Suprapubic skin (tissue), 4 donors: ENCODE measurements at regions not wholly inside any gene's neighbourhood (a gene's known extent, or its start where the extent isn't known, plus 50 kb on each side); places are given as distances from the start of the nearest gene placed in this dataset.

Experiments
- DNase-seq, 2 donors: peaks; one replicate each; pipeline ENCODE4 v3.0.0-alpha.2; 2019; ENCODE audit warnings: low spot score in 2 of 2
- H3K27ac ChIP-seq: fragments of 200-600 bp; sonication (generic); one replicate; pipeline ENCODE4 v1.5.1; 2019
- H3K27me3 ChIP-seq: fragments of 200-600 bp; sonication (generic); one replicate; pipeline ENCODE4 v1.5.1; 2019
- H3K36me3 ChIP-seq: fragments of 200-600 bp; sonication (generic); one replicate; pipeline ENCODE4 v1.5.1; 2019
- H3K4me1 ChIP-seq: fragments of 200-600 bp; sonication (generic); one replicate; pipeline ENCODE4 v1.5.1; 2019
- H3K4me3 ChIP-seq: fragments of 200-600 bp; sonication (generic); one replicate; pipeline ENCODE4 v1.5.1; 2019; ENCODE audit warnings: mild to moderate bottlenecking
- H3K9me3 ChIP-seq: fragments of 200-600 bp; sonication (generic); one replicate; pipeline ENCODE4 v1.5.1; 2019
- CTCF ChIP-seq, 2 donors: fragments of 200-600 bp in 1 of 2; fragments of 450-650 bp in 1 of 2; sonication (generic) in 1 of 2; IDR thresholded peaks; one replicate each; pipeline ENCODE4 v1.5.1; 2016 to 2019; ENCODE audit warnings: antibody characterized with exemption in 2 of 2, mild to moderate bottlenecking in 1 of 2, moderate library complexity in 1 of 2
- EP300 ChIP-seq: sonication (generic); formaldehyde crosslinking; IDR thresholded peaks from one replicate; pipeline ENCODE4 v1.6.1; 2017; ENCODE audit warnings: antibody characterized with exemption
- POLR2A ChIP-seq, 2 donors: fragments of 450-650 bp; IDR thresholded peaks; one replicate each; pipeline ENCODE4 v1.6.1; 2017; ENCODE audit warnings: antibody characterized with exemption in 2 of 2, mild to moderate bottlenecking in 2 of 2, moderate library complexity in 2 of 2
- POLR2AphosphoS5 ChIP-seq, 3 donors: sonication (generic); formaldehyde crosslinking; IDR thresholded peaks; one replicate each; pipeline ENCODE4 v1.6.1; 2017; ENCODE audit warnings: antibody characterized with exemption in 3 of 3
- WGBS: methylation state at CpG from one replicate; pipeline ENCODE4 v1.1.5; 2018; 5-methylcytosine and 5-hydroxymethylcytosine counted together

- no peak for DNase-seq
- no peak for TF ChIP-seq POLR2AphosphoS5 (IDR thresholded peaks at IDR 0.05)
- no peak for TF ChIP-seq CTCF (IDR thresholded peaks at IDR 0.05)
- no peak for TF ChIP-seq POLR2A (IDR thresholded peaks at IDR 0.05)
- no peak for TF ChIP-seq EP300
- no peaks in the 10 kb centered on the region for H3K27me3 ChIP-seq
- H3K36me3 ChIP-seq, result peaks cover 11% of the 10 kb centered on the region
- H3K9me3 ChIP-seq, result no peaks in the 10 kb centered on the region
- WGBS, result 37% methylated on average over 11 of the region's 16 CpGs
- H3K4me3 ChIP-seq, result peak overlapping the region; percentile 70
- peaks cover 2% of the 10 kb centered on the region for H3K4me1 ChIP-seq
- H3K27ac ChIP-seq, result peak overlapping the region; percentile 81
Observed at GRCh38 chrX:46447384-46447783, 97.8 kb downstream of the ZNF674 start.

GRCh38 chrX:46446727-46447378 lies 98.4 kb downstream of the ZNF674 start:
- WGBS, result 29% methylated on average over 29 of the region's 51 CpGs
- Histone ChIP-seq H3K27ac (peak overlapping the region; percentile 81), H3K4me3 (peak overlapping the region; percentile 70), H3K9me3 (no peaks in the 10 kb centered on the region), H3K36me3 (peaks cover 11% of the 10 kb centered on the region), H3K4me1 (peaks cover 2% of the 10 kb centered on the region), H3K27me3 (no peaks in the 10 kb centered on the region)
- DNase-seq, result peak; percentile 86 to 88
- no peak for TF ChIP-seq POLR2A (IDR thresholded peaks at IDR 0.05)
- peak in 1 of 3 donors; percentile 25 for TF ChIP-seq POLR2AphosphoS5 (IDR thresholded peaks at IDR 0.05)

- H3K4me3 ChIP-seq, result no peak overlapping the region
- DNase-seq, result no peak
- H3K4me1 ChIP-seq, result peaks cover 2% of the 10 kb centered on the region
- peaks cover 5% of the 10 kb centered on the region for H3K36me3 ChIP-seq
- H3K27ac ChIP-seq, result no peak overlapping the region
- H3K9me3 ChIP-seq, result no peaks in the 10 kb centered on the region
- TF ChIP-seq POLR2AphosphoS5 (IDR thresholded peaks at IDR 0.05) (no peak), CTCF (IDR thresholded peaks at IDR 0.05) (no peak), POLR2A (IDR thresholded peaks at IDR 0.05) (no peak), EP300 (no peak)
- no peaks in the 10 kb centered on the region for H3K27me3 ChIP-seq
Observed at GRCh38 chrX:46444011-46444410, 101.2 kb downstream of the ZNF674 start.

GRCh38 chrX:46436744-46437143 lies 108.5 kb downstream of the ZNF674 start:
- Histone ChIP-seq H3K27me3 (no peaks in the 10 kb centered on the region), H3K27ac (no peak overlapping the region), H3K36me3 (no peaks in the 10 kb centered on the region), H3K4me1 (no peaks in the 10 kb centered on the region), H3K4me3 (no peak overlapping the region), H3K9me3 (no peaks in the 10 kb centered on the region)
- no peak for TF ChIP-seq POLR2AphosphoS5 (IDR thresholded peaks at IDR 0.05)
- no peak for TF ChIP-seq CTCF (IDR thresholded peaks at IDR 0.05)
- no peak for TF ChIP-seq POLR2A (IDR thresholded peaks at IDR 0.05)
- TF ChIP-seq EP300, result no peak
- DNase-seq, result no peak

- no peaks in the 10 kb centered on the region for H3K4me1 ChIP-seq
- no peak for DNase-seq
- no peak overlapping the region for H3K27ac ChIP-seq
- 73% methylated on average over 2 of the region's 2 CpGs for WGBS
- H3K27me3 ChIP-seq, result no peaks in the 10 kb centered on the region
- no peak overlapping the region for H3K4me3 ChIP-seq
- no peaks in the 10 kb centered on the region for H3K36me3 ChIP-seq
- no peaks in the 10 kb centered on the region for H3K9me3 ChIP-seq
- no peak for TF ChIP-seq POLR2A (IDR thresholded peaks at IDR 0.05)
- TF ChIP-seq EP300, result no peak
- no peak for TF ChIP-seq POLR2AphosphoS5 (IDR thresholded peaks at IDR 0.05)
- TF ChIP-seq CTCF (IDR thresholded peaks at IDR 0.05), result no peak
Observed at GRCh38 chrX:46433892-46434291, 111.3 kb downstream of the ZNF674 start.
